Stomach (tissue), 4 donors: ENCODE measurements at regions not wholly inside any gene's neighbourhood (a gene's known extent, or its start where the extent isn't known, plus 50 kb on each side); places are given as distances from the start of the nearest gene placed in this dataset.

Experiments used
- EP300 ChIP-seq: sonication (generic); formaldehyde crosslinking; IDR thresholded peaks from one replicate; pipeline ENCODE4 v1.6.1; 2017; ENCODE audit warnings: antibody characterized with exemption
- POLR2A ChIP-seq, 4 donors: fragments of 450-650 bp; IDR thresholded peaks; one replicate each; pipeline ENCODE4 v1.6.1; 2016; ENCODE audit warnings: antibody characterized with exemption in 4 of 4, control low read depth in 2 of 4, mild to moderate bottlenecking in 1 of 4, moderate library complexity in 1 of 4
- TF ChIP-seq, protein P1 (sequence below), 7 experiments: fragments of 450-650 bp in 4 of 7; fragments of 200-600 bp in 3 of 7; sonication (generic) in 3 of 7; IDR thresholded peaks; one replicate each; pipeline ENCODE4 v1.5.1; 2016 to 2019; ENCODE audit warnings: antibody characterized with exemption in 7 of 7, control low read depth in 2 of 7, mild to moderate bottlenecking in 1 of 7

DNA sequence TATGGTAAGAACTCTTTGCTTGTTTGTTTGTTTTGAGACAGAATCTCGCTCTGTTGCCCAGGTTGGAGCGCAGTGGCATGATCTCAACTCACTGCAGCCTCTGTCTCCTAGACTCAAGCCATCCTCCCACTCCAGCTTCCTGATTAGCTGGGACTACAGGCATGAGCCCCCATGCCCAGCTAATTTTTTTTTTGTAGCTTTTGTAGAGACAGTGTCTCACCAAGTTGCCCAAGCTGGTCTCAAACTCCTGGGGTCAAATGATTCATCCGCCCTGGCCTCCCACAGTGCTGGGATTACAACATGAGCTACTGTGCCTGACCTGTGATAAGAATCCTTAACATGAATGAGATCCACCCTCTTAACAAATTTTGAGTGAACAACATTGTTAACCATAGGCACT is 183.9 kb upstream of the TSHZ3 start:
- TF ChIP-seq, protein P1, sequence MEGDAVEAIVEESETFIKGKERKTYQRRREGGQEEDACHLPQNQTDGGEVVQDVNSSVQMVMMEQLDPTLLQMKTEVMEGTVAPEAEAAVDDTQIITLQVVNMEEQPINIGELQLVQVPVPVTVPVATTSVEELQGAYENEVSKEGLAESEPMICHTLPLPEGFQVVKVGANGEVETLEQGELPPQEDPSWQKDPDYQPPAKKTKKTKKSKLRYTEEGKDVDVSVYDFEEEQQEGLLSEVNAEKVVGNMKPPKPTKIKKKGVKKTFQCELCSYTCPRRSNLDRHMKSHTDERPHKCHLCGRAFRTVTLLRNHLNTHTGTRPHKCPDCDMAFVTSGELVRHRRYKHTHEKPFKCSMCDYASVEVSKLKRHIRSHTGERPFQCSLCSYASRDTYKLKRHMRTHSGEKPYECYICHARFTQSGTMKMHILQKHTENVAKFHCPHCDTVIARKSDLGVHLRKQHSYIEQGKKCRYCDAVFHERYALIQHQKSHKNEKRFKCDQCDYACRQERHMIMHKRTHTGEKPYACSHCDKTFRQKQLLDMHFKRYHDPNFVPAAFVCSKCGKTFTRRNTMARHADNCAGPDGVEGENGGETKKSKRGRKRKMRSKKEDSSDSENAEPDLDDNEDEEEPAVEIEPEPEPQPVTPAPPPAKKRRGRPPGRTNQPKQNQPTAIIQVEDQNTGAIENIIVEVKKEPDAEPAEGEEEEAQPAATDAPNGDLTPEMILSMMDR (IDR thresholded peaks at IDR 0.05): no peak
- TF ChIP-seq POLR2A (IDR thresholded peaks at IDR 0.05) (no peak), EP300 (no peak)
